Trophoblast cell (in vitro differentiated cells and primary cell): ENCODE measurements at regions not wholly inside any gene's neighbourhood (a gene's known extent, or its start where the extent isn't known, plus 50 kb on each side); places are given as distances from the start of the nearest gene placed in this dataset.
A peak's percentile ranks its signal among the peaks of the same experiment; 100 is the strongest.

Experiments
- DNase-seq, 2 donors: peaks; one replicate each; pipeline ENCODE4 v3.0.0-alpha.2; 2016
- H2AFZ ChIP-seq: 2 replicates; pipeline ENCODE4 v1.6.1; 2013; ENCODE audit warnings: low read length, moderate library complexity, mild to moderate bottlenecking; ENCODE audit not compliant: insufficient read depth, poor library complexity
- H2AK5ac ChIP-seq: 2 replicates; pipeline ENCODE4 v1.6.1; 2013; ENCODE audit warnings: mild to moderate bottlenecking, low read length
- H2BK120ac ChIP-seq: 2 replicates; pipeline ENCODE4 v1.6.1; 2013; ENCODE audit warnings: low read length, mild to moderate bottlenecking, moderate library complexity; ENCODE audit not compliant: insufficient read depth, poor library complexity
- H2BK12ac ChIP-seq: 2 replicates; pipeline ENCODE4 v1.6.1; 2013; ENCODE audit warnings: mild to moderate bottlenecking, low read length, moderate library complexity
- H2BK5ac ChIP-seq: 2 replicates; pipeline ENCODE4 v1.6.1; 2013; ENCODE audit warnings: low read length, low read depth, moderate library complexity, mild to moderate bottlenecking; ENCODE audit not compliant: poor library complexity
- H3K14ac ChIP-seq: 2 replicates; pipeline ENCODE4 v1.6.1; 2013; ENCODE audit warnings: mild to moderate bottlenecking, low read length
- H3K18ac ChIP-seq: 2 replicates; pipeline ENCODE4 v1.6.1; 2013; ENCODE audit warnings: mild to moderate bottlenecking, low read length
- H3K23ac ChIP-seq: 2 replicates; pipeline ENCODE4 v1.6.1; 2013; ENCODE audit warnings: low read length
- H3K27ac ChIP-seq: 2 replicates; pipeline ENCODE4 v1.5.1; 2013; ENCODE audit warnings: low read depth, mild to moderate bottlenecking, inconsistent platforms, low read length, moderate library complexity
- H3K27me3 ChIP-seq: 2 replicates; pipeline ENCODE4 v1.6.1; 2013; ENCODE audit warnings: inconsistent platforms, mild to moderate bottlenecking, low read length, moderate library complexity; ENCODE audit not compliant: insufficient read depth
- H3K36me3 ChIP-seq, 2 experiments: 1 replicate in 1 of 2; 2 replicates in 1 of 2; pipeline ENCODE4 v1.6.1; 2013; ENCODE audit warnings: low read length in 2 of 2, mild to moderate bottlenecking in 2 of 2, moderate library complexity in 1 of 2; ENCODE audit not compliant: insufficient read depth in 2 of 2, control insufficient read depth in 1 of 2
- H3K4ac ChIP-seq: 2 replicates; pipeline ENCODE4 v1.6.1; 2013; ENCODE audit warnings: low read depth, mild to moderate bottlenecking, low read length, moderate library complexity
- H3K4me1 ChIP-seq, 2 experiments: 1 replicate in 1 of 2; 2 replicates in 1 of 2; pipeline ENCODE4 v1.6.1; 2013; ENCODE audit warnings: low read length in 2 of 2, mild to moderate bottlenecking in 2 of 2, moderate library complexity in 1 of 2; ENCODE audit not compliant: insufficient read depth in 2 of 2, control insufficient read depth in 1 of 2
- H3K4me2 ChIP-seq: 2 replicates; pipeline ENCODE4 v1.6.1; 2013; ENCODE audit warnings: inconsistent platforms, mild to moderate bottlenecking, low read length, moderate library complexity
- H3K4me3 ChIP-seq: 2 replicates; pipeline ENCODE4 v1.5.1; 2013; ENCODE audit warnings: mild to moderate bottlenecking, low read depth, low read length, inconsistent platforms
- H3K79me1 ChIP-seq: one replicate; pipeline ENCODE4 v1.6.1; 2013; ENCODE audit warnings: low read length
- H3K79me2 ChIP-seq: 2 replicates; pipeline ENCODE4 v1.6.1; 2013; ENCODE audit warnings: low read length, mild to moderate bottlenecking; ENCODE audit not compliant: control insufficient read depth, insufficient read depth, poor library complexity
- H3K9ac ChIP-seq: 2 replicates; pipeline ENCODE4 v1.6.1; 2013; ENCODE audit warnings: mild to moderate bottlenecking, low read length
- H3K9me3 ChIP-seq: 2 replicates; pipeline ENCODE4 v1.6.1; 2013; ENCODE audit warnings: low read depth, mild to moderate bottlenecking, control low read depth, inconsistent platforms, low read length; ENCODE audit not compliant: insufficient read depth
- H4K12ac ChIP-seq: 2 replicates; pipeline ENCODE4 v1.6.1; 2013; ENCODE audit warnings: low read depth, mild to moderate bottlenecking, low read length, moderate library complexity
- H4K8ac ChIP-seq: 2 replicates; pipeline ENCODE4 v1.6.1; 2013; ENCODE audit warnings: low read depth, mild to moderate bottlenecking, low read length, moderate library complexity
- H4K91ac ChIP-seq: one replicate; pipeline ENCODE4 v1.6.1; 2013; ENCODE audit warnings: low read depth, mild to moderate bottlenecking, low read length, moderate library complexity
- WGBS: extraction: QIAGEN DNeasy Blood & Tissue Kit; methylation state at CpG from one replicate; pipeline ENCODE4 v1.1.7; 2013; ENCODE audit warnings: missing lambda C conversion rate; ENCODE audit not compliant: insufficient read length, insufficient coverage; ENCODE audit errors: extremely low coverage; 5-methylcytosine and 5-hydroxymethylcytosine counted together

GRCh38 chr6:1515781-1516180 lies 93.9 kb upstream of the FOXC1 start:
- no peaks in the 10 kb centered on the region for H3K4me1 ChIP-seq
- WGBS, result no CpG with 5 or more reads among the region's 4 CpGs
- H2BK5ac ChIP-seq, result no peak overlapping the region
- no peak overlapping the region for H4K91ac ChIP-seq
- H3K18ac ChIP-seq, result no peak overlapping the region
- H2AK5ac ChIP-seq, result no peak overlapping the region
- H3K27me3 ChIP-seq, result no peaks in the 10 kb centered on the region
- H3K36me3 ChIP-seq, result no peaks in the 10 kb centered on the region
- no peaks in the 10 kb centered on the region for H3K79me1 ChIP-seq
- no peak overlapping the region for H3K4me2 ChIP-seq
- no peak overlapping the region for H2BK120ac ChIP-seq
- H4K12ac ChIP-seq, result no peak overlapping the region
- DNase-seq, result no peak
- H3K4me3 ChIP-seq, result no peak overlapping the region
- no peak overlapping the region for H4K8ac ChIP-seq
- H3K79me2 ChIP-seq, result no peaks in the 10 kb centered on the region
- H3K4ac ChIP-seq, result no peak overlapping the region
- no peak overlapping the region for H3K14ac ChIP-seq
- H2BK12ac ChIP-seq, result no peak overlapping the region
- no peak overlapping the region for H3K23ac ChIP-seq
- H3K27ac ChIP-seq, result no peak overlapping the region
- no peak overlapping the region for H3K9ac ChIP-seq
- no peaks in the 10 kb centered on the region for H3K9me3 ChIP-seq
- no peak overlapping the region for H2AFZ ChIP-seq

- no peak overlapping the region for H2BK12ac ChIP-seq
- H3K27me3 ChIP-seq, result no peaks in the 10 kb centered on the region
- no peak overlapping the region for H4K12ac ChIP-seq
- no peak overlapping the region for H3K14ac ChIP-seq
- no peak overlapping the region for H3K9ac ChIP-seq
- no peak overlapping the region for H3K4me2 ChIP-seq
- no peak overlapping the region for H2BK120ac ChIP-seq
- H2AK5ac ChIP-seq, result no peak overlapping the region
- H3K27ac ChIP-seq, result no peak overlapping the region
- WGBS, result no CpG with 5 or more reads among the region's 14 CpGs
- no peak overlapping the region for H3K23ac ChIP-seq
- DNase-seq, result no peak
- H3K36me3 ChIP-seq, result no peaks in the 10 kb centered on the region
- no peak overlapping the region for H2BK5ac ChIP-seq
- no peaks in the 10 kb centered on the region for H3K79me1 ChIP-seq
- H3K79me2 ChIP-seq, result no peaks in the 10 kb centered on the region
- no peak overlapping the region for H4K8ac ChIP-seq
- H3K4me3 ChIP-seq, result no peak overlapping the region
- H3K9me3 ChIP-seq, result no peaks in the 10 kb centered on the region
- no peak overlapping the region for H3K4ac ChIP-seq
- H2AFZ ChIP-seq, result no peak overlapping the region
- no peak overlapping the region for H3K18ac ChIP-seq
- H4K91ac ChIP-seq, result no peak overlapping the region
- no peaks in the 10 kb centered on the region for H3K4me1 ChIP-seq
These were observed 92.8 kb upstream of the FOXC1 start for GRCh38 chr6:1516742-1517520.

- peak in 1 of 2 donors; percentile 5 for DNase-seq
- H4K12ac ChIP-seq, result no peak overlapping the region
These were observed 90.9 kb upstream of the FOXC1 start for GRCh38 chr6:1518855-1519254.

GRCh38 chr6:1519597-1519996 lies 90.1 kb upstream of the FOXC1 start:
- no peak for DNase-seq
- no peaks in the 10 kb centered on the region for H3K79me2 ChIP-seq
- peaks cover 3% of the 10 kb centered on the region for H3K9me3 ChIP-seq
- no peak overlapping the region for H4K8ac ChIP-seq
- peaks cover 0 to 1% of the 10 kb centered on the region in 2 experiments for H3K4me1 ChIP-seq
- H3K27me3 ChIP-seq, result no peaks in the 10 kb centered on the region
- H4K12ac ChIP-seq, result no peak overlapping the region
- H3K4me3 ChIP-seq, result no peak overlapping the region
- no peak overlapping the region for H3K14ac ChIP-seq
- no peak overlapping the region for H2BK12ac ChIP-seq
- no CpG with 5 or more reads among the region's 4 CpGs for WGBS
- H2AK5ac ChIP-seq, result no peak overlapping the region
- H3K79me1 ChIP-seq, result no peaks in the 10 kb centered on the region
- H3K36me3 ChIP-seq, result no peaks in the 10 kb centered on the region
- H3K4me2 ChIP-seq, result no peak overlapping the region
- H3K23ac ChIP-seq, result no peak overlapping the region
- H3K4ac ChIP-seq, result no peak overlapping the region
- no peak overlapping the region for H3K18ac ChIP-seq
- H3K27ac ChIP-seq, result no peak overlapping the region
- H2BK5ac ChIP-seq, result no peak overlapping the region
- H3K9ac ChIP-seq, result no peak overlapping the region
- H2AFZ ChIP-seq, result no peak overlapping the region
- H2BK120ac ChIP-seq, result no peak overlapping the region
- no peak overlapping the region for H4K91ac ChIP-seq

More at GRCh38 chr6:1518855-1519254, 90.9 kb upstream of the FOXC1 start:
- no peaks in the 10 kb centered on the region for H3K79me2 ChIP-seq
- WGBS, result no CpG with 5 or more reads among the region's 8 CpGs
- no peak overlapping the region for H3K18ac ChIP-seq
- no peak overlapping the region for H3K27ac ChIP-seq
- H3K79me1 ChIP-seq, result no peaks in the 10 kb centered on the region
- no peak overlapping the region for H2BK120ac ChIP-seq
- no peak overlapping the region for H3K4ac ChIP-seq
- no peak overlapping the region for H2BK5ac ChIP-seq
- H3K36me3 ChIP-seq, result no peaks in the 10 kb centered on the region
- H3K14ac ChIP-seq, result no peak overlapping the region
- H2BK12ac ChIP-seq, result no peak overlapping the region
- H3K4me2 ChIP-seq, result no peak overlapping the region
- H3K9ac ChIP-seq, result no peak overlapping the region
- no peaks in the 10 kb centered on the region for H3K27me3 ChIP-seq
- no peak overlapping the region for H3K4me3 ChIP-seq
- peaks cover 0 to 1% of the 10 kb centered on the region in 2 experiments for H3K4me1 ChIP-seq
- H4K91ac ChIP-seq, result no peak overlapping the region
- no peak overlapping the region for H2AFZ ChIP-seq
- no peak overlapping the region for H2AK5ac ChIP-seq
- H3K9me3 ChIP-seq, result no peaks in the 10 kb centered on the region
- H3K23ac ChIP-seq, result no peak overlapping the region
- no peak overlapping the region for H4K8ac ChIP-seq
